Stimulated activated CD4-positive, alpha-beta T cell treated with anti-CD3 and anti-CD28 coated beads, Interleukin-15, amount 100 ng/mL, for 1 hour (primary cell): ENCODE measurements at regions not wholly inside any gene's neighbourhood (a gene's known extent, or its start where the extent isn't known, plus 50 kb on each side); places are given as distances from the start of the nearest gene placed in this dataset.
"Not testable (repeated sequence)": the region's sequence is repeated elsewhere in the genome, so short reads cannot be mapped to it uniquely, and the experiment has no call there.

ENCODE experiments used
- DNase-seq, 2 donors: peaks; one replicate each; pipeline ENCODE4 v3.0.0-alpha.2; 2020; ENCODE audit warnings: low read depth in 1 of 2, low spot score in 1 of 2

- DNase-seq: no peak
Observed at GRCh38 chr20:22815603-22816315, 219.4 kb upstream of the SSTR4 start.

GRCh38 chr20:22818636-22819035, 216.5 kb upstream of the SSTR4 start:
- no peak for DNase-seq

GRCh38 chr20:22819112-22819511, 216.0 kb upstream of the SSTR4 start:
- no peak for DNase-seq

- DNase-seq: no peak
Observed at GRCh38 chr20:22819784-22820183, 215.3 kb upstream of the SSTR4 start.

GRCh38 chr20:22821081-22821727, 213.9 kb upstream of the SSTR4 start:
- no peak for DNase-seq

- no peak for DNase-seq
Observed at GRCh38 chr20:22821796-22822195, 213.3 kb upstream of the SSTR4 start.

GRCh38 chr20:22823119-22823518, 212.0 kb upstream of the SSTR4 start:
- DNase-seq: no peak

- DNase-seq: no peak
Observed at GRCh38 chr20:22824077-22824476, 211.0 kb upstream of the SSTR4 start.

GRCh38 chr20:22825076-22825475, 210.0 kb upstream of the SSTR4 start:
- no peak for DNase-seq

- DNase-seq: no peak
Observed at GRCh38 chr20:22825546-22825945, 209.6 kb upstream of the SSTR4 start.

- no peak for DNase-seq
Observed at GRCh38 chr20:22826306-22827230, 208.5 kb upstream of the SSTR4 start.

- no peak for DNase-seq
Observed at GRCh38 chr20:22827916-22828315, 207.2 kb upstream of the SSTR4 start.

GRCh38 chr20:22829356-22829755, 205.8 kb upstream of the SSTR4 start:
- no peak for DNase-seq

GRCh38 chr20:22830138-22830537, 205.0 kb upstream of the SSTR4 start:
- no peak for DNase-seq

GRCh38 chr20:22830715-22831114, 204.4 kb upstream of the SSTR4 start:
- DNase-seq: not testable (repeated sequence)

- no peak for DNase-seq
Observed at GRCh38 chr20:22833851-22834250, 201.3 kb upstream of the SSTR4 start.

- DNase-seq: no peak
Observed at GRCh38 chr20:22834651-22835256, 200.4 kb upstream of the SSTR4 start.

- no peak for DNase-seq
Observed at GRCh38 chr20:22836211-22836610, 198.9 kb upstream of the SSTR4 start.

- no peak for DNase-seq
Observed at GRCh38 chr20:22836877-22837276, 198.2 kb upstream of the SSTR4 start.

GRCh38 chr20:22838001-22838400, 197.1 kb upstream of the SSTR4 start:
- no peak for DNase-seq

- no peak for DNase-seq
Observed at GRCh38 chr20:22841846-22842245, 193.3 kb upstream of the SSTR4 start.
